ACHN (cell line): ENCODE measurements at regions not wholly inside any gene's neighbourhood (a gene's known extent, or its start where the extent isn't known, plus 50 kb on each side); places are given as distances from the start of the nearest gene placed in this dataset.
"Not testable (repeated sequence)": the region's sequence is repeated elsewhere in the genome, so short reads cannot be mapped to it uniquely, and the experiment has no call there.

Experiments used
- DNase-seq: peaks from one replicate; pipeline ENCODE4 v3.0.0-alpha.2; 2015
- in situ Hi-C: cut with HindIII; loops from 2 replicates; pipeline ENCODE4 v1.10.0; 2017; ENCODE audit warnings: low sequenced_read_pairs, low pct_ligation_motif_present, low pct_unique_long_range_greater_than_20kb

- DNase-seq = no peak
- in situ Hi-C loops = no loop called here
Observed at GRCh38 chr2:187208199-187208785, 239.8 kb downstream of the CALCRL start.

GRCh38 chr2:187207126-187207525, 240.9 kb downstream of the CALCRL start:
- in situ Hi-C loops = no loop called here
- no peak for DNase-seq

GRCh38 chr2:187206471-187206870, 241.6 kb downstream of the CALCRL start:
- in situ Hi-C loops = no loop called here
- no peak for DNase-seq

- in situ Hi-C loops = no loop called here
Observed at GRCh38 chr2:187206071-187206470, 242.0 kb downstream of the CALCRL start.

GRCh38 chr2:187198136-187198535, 249.9 kb downstream of the CALCRL start:
- in situ Hi-C loops = no loop called here
- DNase-seq = no peak

More at GRCh38 chr2:187206071-187206470, 242.0 kb downstream of the CALCRL start:
- no peak for DNase-seq

- in situ Hi-C loops = no loop called here
- DNase-seq = no peak
Observed at GRCh38 chr2:187194049-187194448, 254.0 kb downstream of the CALCRL start.

GRCh38 chr2:187188783-187189631, 259.0 kb downstream of the CALCRL start:
- DNase-seq = no peak
- in situ Hi-C loops = no loop called here

- in situ Hi-C loops = no loop called here
- no peak for DNase-seq
Observed at GRCh38 chr2:187187519-187187918, 260.5 kb downstream of the CALCRL start.

- in situ Hi-C loops = no loop called here
- no peak for DNase-seq
Observed at GRCh38 chr2:187180529-187180928, 267.5 kb downstream of the CALCRL start.

GRCh38 chr2:187178876-187179275, 269.2 kb downstream of the CALCRL start:
- DNase-seq, in situ Hi-C loops: not testable (repeated sequence)

GRCh38 chr2:187177253-187177652, 270.8 kb downstream of the CALCRL start:
- in situ Hi-C loops = no loop called here

GRCh38 chr2:187174582-187174981, 273.5 kb downstream of the CALCRL start:
- DNase-seq = peak; percentile 19
- in situ Hi-C loops = loop anchor here (25.0 kb wide), 1 partner anchor 262 kb away; no protein-coding TSS in a partner anchor

More at GRCh38 chr2:187177253-187177652, 270.8 kb downstream of the CALCRL start:
- DNase-seq = no peak

GRCh38 chr2:187171318-187171717, 276.7 kb downstream of the CALCRL start:
- in situ Hi-C loops = loop anchor here (25.0 kb wide), 1 partner anchor 259 kb away; no protein-coding TSS in a partner anchor
- DNase-seq = no peak

GRCh38 chr2:187169864-187170263, 278.2 kb downstream of the CALCRL start:
- no peak for DNase-seq
- in situ Hi-C loops = loop anchor here (25.0 kb wide), 1 partner anchor 258 kb away; no protein-coding TSS in a partner anchor

GRCh38 chr2:187168720-187169713, 279.0 kb downstream of the CALCRL start:
- in situ Hi-C loops = loop anchor here (25.0 kb wide), 1 partner anchor 257 kb away; no protein-coding TSS in a partner anchor

GRCh38 chr2:187167491-187167890, 280.6 kb downstream of the CALCRL start:
- DNase-seq = no peak
- in situ Hi-C loops = loop anchor here (25.0 kb wide), 1 partner anchor 255 kb away; no protein-coding TSS in a partner anchor

More at GRCh38 chr2:187168720-187169713, 279.0 kb downstream of the CALCRL start:
- DNase-seq = no peak

GRCh38 chr2:187165936-187166610, 282.0 kb downstream of the CALCRL start:
- DNase-seq = no peak
- in situ Hi-C loops = loop anchor here (25.0 kb wide), 1 partner anchor 254 kb away; no protein-coding TSS in a partner anchor

GRCh38 chr2:187158452-187158851, 289.6 kb downstream of the CALCRL start:
- DNase-seq = no peak
- in situ Hi-C loops = loop anchor here (25.0 kb wide), 1 partner anchor 246 kb away; no protein-coding TSS in a partner anchor
